ENCODE measurements at regions not wholly inside any gene's neighbourhood (a gene's known extent, or its start where the extent isn't known, plus 50 kb on each side); places are given as distances from the start of the nearest gene placed in this dataset.
"Not testable (repeated sequence)": the region's sequence is repeated elsewhere in the genome, so short reads cannot be mapped to it uniquely, and the experiment has no call there.

DNA sequence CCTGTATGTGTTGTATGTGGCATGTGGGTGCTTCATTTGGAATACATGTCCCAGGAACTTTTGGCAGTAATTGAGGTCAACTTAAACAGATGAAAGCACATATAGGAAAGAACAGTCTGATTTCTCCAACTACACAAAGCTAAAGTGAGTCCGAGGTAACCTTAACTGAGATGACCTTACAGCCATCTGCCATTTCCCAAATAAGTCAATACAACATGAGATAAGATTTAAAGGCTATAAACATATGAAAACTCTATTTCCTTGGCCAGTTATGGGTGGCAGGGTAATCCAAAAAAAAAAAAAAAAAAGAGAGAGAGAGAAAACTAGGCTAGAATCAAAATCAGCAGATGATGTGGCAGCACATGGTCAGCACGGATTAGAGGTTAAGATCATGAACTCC is 1068.3 kb downstream of the KHDRBS2 start:
- H3K9me3 ChIP-seq (ENCODE audit: control insufficient read depth in 2 of 2, low read length in 2 of 2): no peaks in the 10 kb centered on the region
- no peaks in the 10 kb centered on the region for H3K4me1 Mint-ChIP-seq

DNA sequence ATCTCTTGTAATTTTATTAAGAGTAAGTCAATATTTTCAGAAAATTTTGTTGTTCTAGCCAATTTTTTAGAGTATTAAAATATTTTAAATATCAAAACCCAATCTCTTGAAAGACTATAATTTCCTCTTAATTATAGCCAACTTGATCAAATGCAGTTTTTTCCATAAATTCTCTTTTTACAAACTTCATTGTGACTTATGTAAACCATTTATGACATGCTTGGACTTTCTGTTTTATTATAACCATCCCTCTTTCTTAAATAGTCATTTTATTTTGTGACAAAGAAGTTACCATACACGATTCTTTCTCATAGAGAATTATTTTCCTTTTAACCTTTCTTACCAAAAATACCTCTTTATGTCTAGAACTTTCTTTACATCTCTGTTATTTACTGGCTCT is 1075.5 kb downstream of the KHDRBS2 start:
- Mint-ChIP-seq H3K36me3 (no peaks in the 10 kb centered on the region), H3K4me3 (no peak overlapping the region), H3K27ac (no peak overlapping the region), H3K9me3 (peaks cover 0 to 20% (median 6%) of the 10 kb centered on the region in 7 donors), H3K4me1 (no peaks in the 10 kb centered on the region), H3K27me3 (no peaks in the 10 kb centered on the region)
- Histone ChIP-seq H3K27ac (ENCODE audit: insufficient read depth, low read length, poor library complexity, severe bottlenecking) (no peak overlapping the region), H3K4me3 (ENCODE audit: low read depth, low read length) (no peak overlapping the region), H3K9me3 (ENCODE audit: control insufficient read depth in 2 of 2, low read length in 2 of 2) (peaks cover 6 to 7% of the 10 kb centered on the region in 2 experiments), H3K36me3 (ENCODE audit: control insufficient read depth, insufficient read depth, low read length) (no peaks in the 10 kb centered on the region), H3K27me3 (ENCODE audit: control insufficient read depth, insufficient read depth, low read length) (no peaks in the 10 kb centered on the region), H3K4me1 (ENCODE audit: control insufficient read depth, insufficient read depth, low read length, poor library complexity, severe bottlenecking) (no peaks in the 10 kb centered on the region)
- DNase-seq (no peak), ATAC-seq (ENCODE audit: low read depth in 2 of 2) (no peak)

More for the DNA sequence above, 1068.3 kb downstream of the KHDRBS2 start:
- Mint-ChIP-seq H3K36me3 (no peaks in the 10 kb centered on the region), H3K9me3 (peaks cover 0 to 23% (median 4%) of the 10 kb centered on the region in 7 donors), H3K27me3 (no peaks in the 10 kb centered on the region), H3K27ac (no peak overlapping the region), H3K4me3 (no peak overlapping the region)
- H3K27ac ChIP-seq (ENCODE audit: insufficient read depth, low read length, poor library complexity, severe bottlenecking): no peak overlapping the region
- H3K27me3 ChIP-seq (ENCODE audit: control insufficient read depth, insufficient read depth, low read length): no peaks in the 10 kb centered on the region
- DNase-seq (no peak), ATAC-seq (ENCODE audit: low read depth in 2 of 2) (no peak)
- no peaks in the 10 kb centered on the region for H3K4me1 ChIP-seq (ENCODE audit: control insufficient read depth, insufficient read depth, low read length, poor library complexity, severe bottlenecking)
- H3K36me3 ChIP-seq (ENCODE audit: control insufficient read depth, insufficient read depth, low read length): no peaks in the 10 kb centered on the region
- H3K4me3 ChIP-seq (ENCODE audit: low read depth, low read length): no peak overlapping the region

DNA sequence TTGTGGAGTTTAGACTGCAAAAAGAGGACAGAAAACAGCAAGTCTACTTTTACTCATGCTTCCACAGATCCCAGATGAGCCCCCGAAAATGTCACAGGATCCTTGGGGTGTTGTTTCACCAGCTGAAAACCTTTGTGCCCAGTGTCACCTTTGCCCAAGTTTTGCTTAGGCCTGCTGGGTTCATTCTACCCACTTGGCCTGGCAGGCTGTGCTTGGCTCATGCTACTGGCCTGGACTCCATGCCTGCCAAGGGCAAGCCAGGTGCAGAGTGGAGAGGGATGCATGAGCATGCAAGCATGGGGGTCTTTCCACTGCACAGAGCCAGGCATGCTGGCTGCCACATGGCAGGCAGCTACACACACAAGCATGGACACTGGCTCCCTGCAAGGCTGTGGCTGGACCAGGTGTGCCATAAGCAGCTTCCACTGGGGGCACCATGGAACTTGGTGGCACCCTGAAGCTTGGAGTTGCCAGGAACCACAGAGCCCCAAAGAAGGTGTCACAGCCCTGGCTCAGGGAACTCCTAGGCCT is 1082.0 kb downstream of the KHDRBS2 start:
- no peaks in the 10 kb centered on the region for H3K36me3 Mint-ChIP-seq
- H3K4me1 Mint-ChIP-seq: no peaks in the 10 kb centered on the region
- Histone ChIP-seq H3K36me3 (ENCODE audit: control insufficient read depth, insufficient read depth, low read length) (no peaks in the 10 kb centered on the region), H3K9me3 (ENCODE audit: control insufficient read depth in 2 of 2, low read length in 2 of 2) (peaks cover 2 to 36% of the 10 kb centered on the region in 2 experiments), H3K27ac (ENCODE audit: insufficient read depth, low read length, poor library complexity, severe bottlenecking) (no peak overlapping the region), H3K4me1 (ENCODE audit: control insufficient read depth, insufficient read depth, low read length, poor library complexity, severe bottlenecking) (no peaks in the 10 kb centered on the region), H3K4me3 (ENCODE audit: low read depth, low read length) (no peak overlapping the region), H3K27me3 (ENCODE audit: control insufficient read depth, insufficient read depth, low read length) (no peaks in the 10 kb centered on the region)
- peaks cover 0 to 23% (median 5%) of the 10 kb centered on the region in 7 donors for H3K9me3 Mint-ChIP-seq
- H3K4me3 Mint-ChIP-seq: no peak overlapping the region
- no peak overlapping the region for H3K27ac Mint-ChIP-seq
- ATAC-seq (ENCODE audit: low read depth in 2 of 2): no peak
- no peak for DNase-seq
- H3K27me3 Mint-ChIP-seq: no peaks in the 10 kb centered on the region

DNA sequence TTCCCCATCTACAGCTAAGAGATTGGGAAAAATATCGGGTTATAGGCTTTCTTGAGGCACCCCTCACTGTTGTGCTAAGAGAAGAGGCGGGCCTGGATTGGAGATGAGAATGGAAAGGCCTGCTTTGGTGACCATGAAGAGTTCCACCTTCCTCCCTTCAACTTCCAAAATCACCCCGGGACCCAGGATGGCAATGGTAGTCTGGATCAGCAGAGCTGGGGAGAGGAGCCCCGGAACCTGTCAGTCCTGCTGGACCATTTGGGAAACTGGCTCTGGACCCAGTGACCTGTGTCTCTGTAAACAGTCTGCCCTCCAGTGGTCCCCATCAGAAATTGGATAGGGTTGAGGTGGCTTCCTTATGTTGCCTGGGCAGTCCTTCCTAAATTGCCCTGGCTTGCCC is 1085.6 kb downstream of the KHDRBS2 start:
- no peak overlapping the region for H3K27ac ChIP-seq (ENCODE audit: insufficient read depth, low read length, poor library complexity, severe bottlenecking)
- H3K27me3 ChIP-seq (ENCODE audit: control insufficient read depth, insufficient read depth, low read length): no peaks in the 10 kb centered on the region
- H3K4me3 Mint-ChIP-seq: no peak overlapping the region
- no peaks in the 10 kb centered on the region for H3K4me1 ChIP-seq (ENCODE audit: control insufficient read depth, insufficient read depth, low read length, poor library complexity, severe bottlenecking)
- no peak overlapping the region for H3K27ac Mint-ChIP-seq
- no peaks in the 10 kb centered on the region for H3K36me3 Mint-ChIP-seq
- no peaks in the 10 kb centered on the region for H3K36me3 ChIP-seq (ENCODE audit: control insufficient read depth, insufficient read depth, low read length)
- no peaks in the 10 kb centered on the region for H3K27me3 Mint-ChIP-seq
- peaks cover 0 to 30% (median 10%) of the 10 kb centered on the region in 7 donors for H3K9me3 Mint-ChIP-seq
- no peaks in the 10 kb centered on the region for H3K4me1 Mint-ChIP-seq
- H3K9me3 ChIP-seq (ENCODE audit: control insufficient read depth in 2 of 2, low read length in 2 of 2): peaks cover 2 to 37% of the 10 kb centered on the region in 2 experiments
- ATAC-seq (ENCODE audit: low read depth in 2 of 2) (no peak), DNase-seq (no peak)
- H3K4me3 ChIP-seq (ENCODE audit: low read depth, low read length): no peak overlapping the region

DNA sequence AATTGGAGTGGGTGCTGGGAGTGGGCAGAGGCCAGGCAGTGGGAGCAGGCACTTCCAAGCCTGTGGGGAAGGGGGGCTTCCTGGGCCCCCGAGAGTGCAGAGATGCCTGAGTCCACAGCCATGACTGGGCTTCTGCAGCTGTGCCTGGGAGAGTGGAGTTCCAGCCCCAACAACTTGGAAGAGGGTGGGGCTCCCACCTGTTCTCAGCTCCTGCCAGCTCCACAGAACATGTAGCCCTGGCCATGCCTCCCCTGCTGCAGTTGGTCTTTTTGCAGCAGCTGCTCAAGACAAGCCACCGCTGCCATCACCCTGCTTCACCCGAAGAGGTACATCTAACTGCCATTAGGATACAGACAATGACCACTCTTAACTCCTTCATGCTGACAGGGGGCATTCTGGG is 1092.3 kb downstream of the KHDRBS2 start:
- no peaks in the 10 kb centered on the region for H3K36me3 Mint-ChIP-seq

DNA sequence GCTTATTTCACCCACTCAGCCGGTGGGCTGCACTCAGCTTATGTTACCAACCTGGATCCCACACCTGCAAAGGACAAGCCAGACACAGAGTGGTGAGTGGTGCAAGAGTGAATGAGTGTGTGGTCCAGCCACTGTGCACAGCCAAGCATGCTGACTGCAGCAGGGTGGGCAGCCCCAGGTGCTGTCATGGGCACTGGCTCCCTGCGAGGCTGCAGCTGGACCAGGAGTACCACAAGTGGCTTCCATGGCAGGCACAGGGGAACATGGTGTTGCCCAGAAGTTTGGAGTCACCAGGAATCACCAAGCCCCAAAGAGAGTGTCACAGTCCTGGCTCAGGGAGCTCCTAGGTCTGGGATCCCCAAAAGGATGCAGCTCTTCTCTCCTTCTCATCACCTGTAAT is 1093.4 kb downstream of the KHDRBS2 start:
- Histone ChIP-seq H3K36me3 (ENCODE audit: control insufficient read depth, insufficient read depth, low read length) (no peaks in the 10 kb centered on the region), H3K9me3 (ENCODE audit: control insufficient read depth in 2 of 2, low read length in 2 of 2) (peaks cover 0 to 24% of the 10 kb centered on the region in 2 experiments), H3K27me3 (ENCODE audit: control insufficient read depth, insufficient read depth, low read length) (no peaks in the 10 kb centered on the region), H3K27ac (ENCODE audit: insufficient read depth, low read length, poor library complexity, severe bottlenecking) (no peak overlapping the region), H3K4me3 (ENCODE audit: low read depth, low read length) (no peak overlapping the region), H3K4me1 (ENCODE audit: control insufficient read depth, insufficient read depth, low read length, poor library complexity, severe bottlenecking) (no peaks in the 10 kb centered on the region)
- DNase-seq (no peak), ATAC-seq (ENCODE audit: low read depth in 2 of 2) (no peak)
- no peak overlapping the region for H3K27ac Mint-ChIP-seq
- no peaks in the 10 kb centered on the region for H3K4me1 Mint-ChIP-seq
- no peaks in the 10 kb centered on the region for H3K27me3 Mint-ChIP-seq
- H3K9me3 Mint-ChIP-seq: peaks cover 3 to 23% (median 4%) of the 10 kb centered on the region in 7 donors
- H3K4me3 Mint-ChIP-seq: no peak overlapping the region
- no peaks in the 10 kb centered on the region for H3K36me3 Mint-ChIP-seq

More for the DNA sequence above, 1092.3 kb downstream of the KHDRBS2 start:
- ATAC-seq (ENCODE audit: low read depth in 2 of 2) (no peak), DNase-seq (no peak)
- H3K4me3 Mint-ChIP-seq: no peak overlapping the region
- no peaks in the 10 kb centered on the region for H3K4me1 ChIP-seq (ENCODE audit: control insufficient read depth, insufficient read depth, low read length, poor library complexity, severe bottlenecking)
- no peaks in the 10 kb centered on the region for H3K4me1 Mint-ChIP-seq
- no peaks in the 10 kb centered on the region for H3K36me3 ChIP-seq (ENCODE audit: control insufficient read depth, insufficient read depth, low read length)
- H3K27ac Mint-ChIP-seq: no peak overlapping the region
- no peaks in the 10 kb centered on the region for H3K27me3 ChIP-seq (ENCODE audit: control insufficient read depth, insufficient read depth, low read length)
- H3K4me3 ChIP-seq (ENCODE audit: low read depth, low read length): no peak overlapping the region
- H3K9me3 ChIP-seq (ENCODE audit: control insufficient read depth in 2 of 2, low read length in 2 of 2): peaks cover 0 to 24% of the 10 kb centered on the region in 2 experiments
- H3K27ac ChIP-seq (ENCODE audit: insufficient read depth, low read length, poor library complexity, severe bottlenecking): no peak overlapping the region
- H3K27me3 Mint-ChIP-seq: no peaks in the 10 kb centered on the region
- peaks cover 2 to 21% (median 6%) of the 10 kb centered on the region in 7 donors for H3K9me3 Mint-ChIP-seq

DNA sequence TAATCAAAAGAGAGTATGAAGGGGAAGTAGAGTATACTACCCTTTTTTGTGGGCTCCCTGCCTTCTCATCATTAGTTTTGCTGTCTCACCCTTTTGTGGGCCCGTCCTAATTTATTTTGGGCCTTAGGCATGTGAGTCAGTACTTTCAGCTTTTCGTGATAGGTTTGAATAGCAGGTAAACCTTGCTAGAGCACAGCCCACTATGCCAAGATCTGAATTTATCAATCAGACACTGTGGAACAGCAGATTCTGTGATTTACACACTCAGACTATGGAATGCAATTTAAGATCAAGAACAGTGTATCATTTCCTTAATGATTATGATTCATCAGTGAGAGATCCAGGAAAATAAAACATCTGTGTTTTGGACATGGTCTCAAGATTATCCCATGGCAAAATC is 1117.1 kb downstream of the KHDRBS2 start:
- Mint-ChIP-seq H3K4me1 (no peaks in the 10 kb centered on the region), H3K36me3 (no peaks in the 10 kb centered on the region), H3K4me3 (no peak overlapping the region), H3K27me3 (no peaks in the 10 kb centered on the region), H3K9me3 (peaks cover 0 to 26% (median 5%) of the 10 kb centered on the region in 7 donors), H3K27ac (no peak overlapping the region)
- no peaks in the 10 kb centered on the region for H3K4me1 ChIP-seq (ENCODE audit: control insufficient read depth, insufficient read depth, low read length, poor library complexity, severe bottlenecking)
- no peak for DNase-seq
- no peaks in the 10 kb centered on the region for H3K36me3 ChIP-seq (ENCODE audit: control insufficient read depth, insufficient read depth, low read length)
- no peak overlapping the region for H3K4me3 ChIP-seq (ENCODE audit: low read depth, low read length)
- no peak overlapping the region for H3K27ac ChIP-seq (ENCODE audit: insufficient read depth, low read length, poor library complexity, severe bottlenecking)
- ATAC-seq (ENCODE audit: low read depth in 2 of 2): no peak
- no peaks in the 10 kb centered on the region for H3K27me3 ChIP-seq (ENCODE audit: control insufficient read depth, insufficient read depth, low read length)
- peaks cover 0 to 5% of the 10 kb centered on the region in 2 experiments for H3K9me3 ChIP-seq (ENCODE audit: control insufficient read depth in 2 of 2, low read length in 2 of 2)

DNA sequence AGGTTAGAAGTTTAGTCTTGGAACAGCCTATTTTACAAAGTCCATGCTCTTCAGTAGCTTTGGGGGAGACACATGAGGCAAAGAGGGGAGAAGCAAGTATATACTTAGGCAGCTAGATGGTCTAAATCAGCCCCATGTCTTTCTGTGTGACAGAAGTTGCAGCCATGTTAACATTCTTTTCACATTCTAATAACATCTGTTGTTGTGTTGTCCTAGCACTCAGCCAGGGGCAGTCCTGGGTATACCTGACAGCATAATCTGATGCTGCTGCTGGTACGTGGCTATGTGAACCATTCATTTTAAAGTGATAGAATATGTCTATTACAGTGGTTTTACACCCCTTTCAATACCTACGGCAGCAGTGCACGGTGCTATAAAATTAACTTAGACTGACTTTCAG is 1137.0 kb downstream of the KHDRBS2 start:
- not testable (repeated sequence) for H3K27me3 ChIP-seq (ENCODE audit: control insufficient read depth, insufficient read depth, low read length); H3K27ac Mint-ChIP-seq; H3K27me3 Mint-ChIP-seq; H3K9me3 ChIP-seq (ENCODE audit: control insufficient read depth in 2 of 2, low read length in 2 of 2); H3K4me3 Mint-ChIP-seq; H3K4me3 ChIP-seq (ENCODE audit: low read depth, low read length); H3K36me3 Mint-ChIP-seq; H3K4me1 ChIP-seq (ENCODE audit: control insufficient read depth, insufficient read depth, low read length, poor library complexity, severe bottlenecking); H3K4me1 Mint-ChIP-seq; H3K27ac ChIP-seq (ENCODE audit: insufficient read depth, low read length, poor library complexity, severe bottlenecking); H3K36me3 ChIP-seq (ENCODE audit: control insufficient read depth, insufficient read depth, low read length); ATAC-seq (ENCODE audit: low read depth in 2 of 2); DNase-seq
- H3K9me3 Mint-ChIP-seq: peaks cover 0 to 22% (median 8%) of the 10 kb centered on the region in 7 donors
